ENCODE measurements at regions not wholly inside any gene's neighbourhood (a gene's known extent, or its start where the extent isn't known, plus 50 kb on each side); places are given as distances from the start of the nearest gene placed in this dataset.

- no peak for DNase-seq (ENCODE audit: insufficient read length, low spot score, missing footprints)
These were observed 84.9 kb upstream of the SCAF8 start for GRCh38 chr6:154648188-154648887.

GRCh38 chr6:154648888-154649205 lies 84.4 kb upstream of the SCAF8 start:
- Histone ChIP-seq H3K9me3 (ENCODE audit: low read depth, low read length) (no peaks in the 10 kb centered on the region), H3K4me1 (ENCODE audit: insufficient read depth, low read length) (peaks cover 3% of the 10 kb centered on the region), H3K27me3 (ENCODE audit: insufficient read depth, low read length) (peaks cover 3% of the 10 kb centered on the region), H4K20me1 (ENCODE audit: insufficient read depth, low read length) (no peaks in the 10 kb centered on the region), H3K79me2 (ENCODE audit: insufficient read depth, low read length) (no peaks in the 10 kb centered on the region), H3K4me2 (ENCODE audit: insufficient read depth, low read length) (no peak overlapping the region), H2AFZ (ENCODE audit: low read length) (no peak overlapping the region), H3K36me3 (ENCODE audit: insufficient read depth, low read length) (no peaks in the 10 kb centered on the region), H3K4me3 (ENCODE audit: insufficient read depth, low read length) (no peak overlapping the region), H3K27ac (ENCODE audit: low read depth, low read length) (no peak overlapping the region)
- TF ChIP-seq CTCF (IDR thresholded peaks at IDR 0.05; ENCODE audit: extremely low read depth, low read depth, low read length): no peak
- DNase-seq (ENCODE audit: insufficient read length, low spot score, missing footprints): no peak

More at GRCh38 chr6:154648188-154648887, 84.9 kb upstream of the SCAF8 start:
- peaks cover 3% of the 10 kb centered on the region for H3K27me3 ChIP-seq (ENCODE audit: insufficient read depth, low read length)
- H3K4me1 ChIP-seq (ENCODE audit: insufficient read depth, low read length): no peaks in the 10 kb centered on the region
- H3K4me3 ChIP-seq (ENCODE audit: insufficient read depth, low read length): no peak overlapping the region
- no peak for TF ChIP-seq CTCF (IDR thresholded peaks at IDR 0.05; ENCODE audit: extremely low read depth, low read depth, low read length)
- H3K9me3 ChIP-seq (ENCODE audit: low read depth, low read length): no peaks in the 10 kb centered on the region
- no peak overlapping the region for H2AFZ ChIP-seq (ENCODE audit: low read length)
- H3K36me3 ChIP-seq (ENCODE audit: insufficient read depth, low read length): no peaks in the 10 kb centered on the region
- no peak overlapping the region for H3K27ac ChIP-seq (ENCODE audit: low read depth, low read length)
- H4K20me1 ChIP-seq (ENCODE audit: insufficient read depth, low read length): no peaks in the 10 kb centered on the region
- no peaks in the 10 kb centered on the region for H3K79me2 ChIP-seq (ENCODE audit: insufficient read depth, low read length)
- no peak overlapping the region for H3K4me2 ChIP-seq (ENCODE audit: insufficient read depth, low read length)

- Histone ChIP-seq H2AFZ (ENCODE audit: low read length) (no peak overlapping the region), H3K36me3 (ENCODE audit: insufficient read depth, low read length) (no peaks in the 10 kb centered on the region), H3K4me2 (ENCODE audit: insufficient read depth, low read length) (no peak overlapping the region), H3K4me3 (ENCODE audit: insufficient read depth, low read length) (no peak overlapping the region), H4K20me1 (ENCODE audit: insufficient read depth, low read length) (no peaks in the 10 kb centered on the region), H3K9me3 (ENCODE audit: low read depth, low read length) (no peaks in the 10 kb centered on the region), H3K27me3 (ENCODE audit: insufficient read depth, low read length) (peaks cover 3% of the 10 kb centered on the region), H3K4me1 (ENCODE audit: insufficient read depth, low read length) (peaks cover 4% of the 10 kb centered on the region), H3K27ac (ENCODE audit: low read depth, low read length) (no peak overlapping the region), H3K79me2 (ENCODE audit: insufficient read depth, low read length) (no peaks in the 10 kb centered on the region)
- TF ChIP-seq CTCF (IDR thresholded peaks at IDR 0.05; ENCODE audit: extremely low read depth, low read depth, low read length): no peak
- no peak for DNase-seq (ENCODE audit: insufficient read length, low spot score, missing footprints)
These were observed 83.5 kb upstream of the SCAF8 start for GRCh38 chr6:154649721-154650120.

- no peak overlapping the region for H3K4me2 ChIP-seq (ENCODE audit: insufficient read depth, low read length)
- H2AFZ ChIP-seq (ENCODE audit: low read length): peak overlapping the region; percentile 34
- no peaks in the 10 kb centered on the region for H3K79me2 ChIP-seq (ENCODE audit: insufficient read depth, low read length)
- H4K20me1 ChIP-seq (ENCODE audit: insufficient read depth, low read length): no peaks in the 10 kb centered on the region
- peaks cover 4% of the 10 kb centered on the region for H3K4me1 ChIP-seq (ENCODE audit: insufficient read depth, low read length)
- no peak overlapping the region for H3K4me3 ChIP-seq (ENCODE audit: insufficient read depth, low read length)
- H3K9me3 ChIP-seq (ENCODE audit: low read depth, low read length): no peaks in the 10 kb centered on the region
- no peaks in the 10 kb centered on the region for H3K36me3 ChIP-seq (ENCODE audit: insufficient read depth, low read length)
- DNase-seq (ENCODE audit: insufficient read length, low spot score, missing footprints): no peak
- no peak overlapping the region for H3K27ac ChIP-seq (ENCODE audit: low read depth, low read length)
- no peak for TF ChIP-seq CTCF (IDR thresholded peaks at IDR 0.05; ENCODE audit: extremely low read depth, low read depth, low read length)
- peaks cover 3% of the 10 kb centered on the region for H3K27me3 ChIP-seq (ENCODE audit: insufficient read depth, low read length)
These were observed 82.9 kb upstream of the SCAF8 start for GRCh38 chr6:154650351-154650750.
